ENCODE measurements at regions not wholly inside any gene's neighbourhood (a gene's known extent, or its start where the extent isn't known, plus 50 kb on each side); places are given as distances from the start of the nearest gene placed in this dataset.
"Not testable (repeated sequence)": the region's sequence is repeated elsewhere in the genome, so short reads cannot be mapped to it uniquely, and the experiment has no call there.

GRCh38 chr22:22296047-22296446 is 51.5 kb downstream of the VPREB1 start:
- DNase-seq (ENCODE audit: low spot score) = not testable (repeated sequence)

DNA sequence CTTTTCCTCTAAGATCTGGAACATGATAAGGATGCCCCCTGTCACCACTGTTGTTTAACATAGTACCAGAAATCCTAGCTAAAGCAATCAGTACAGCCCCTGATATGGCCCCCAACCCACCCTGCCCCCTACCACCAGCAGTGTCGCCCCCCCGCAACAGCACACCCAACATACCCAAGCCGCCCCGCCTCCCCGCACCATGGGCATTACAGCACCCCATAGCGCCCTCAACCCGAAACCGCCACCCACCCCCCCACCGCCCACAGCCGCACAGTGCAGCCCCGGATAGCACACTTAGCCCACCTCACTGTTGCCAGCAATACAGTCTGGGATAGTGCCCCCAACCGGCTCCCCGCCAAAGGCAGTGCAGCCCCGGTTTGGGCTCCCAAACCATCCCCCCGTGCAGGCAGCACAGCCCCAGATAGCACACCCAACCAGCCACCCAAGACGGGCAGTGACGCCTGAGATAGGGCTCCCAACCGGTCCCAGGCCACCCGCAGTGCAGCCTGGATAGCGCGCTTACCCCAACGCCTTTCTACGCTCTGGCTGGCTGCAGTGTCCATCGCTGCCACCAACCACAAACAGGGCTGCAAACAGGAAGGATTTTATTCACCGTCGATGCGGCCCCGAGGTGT is 52.7 kb downstream of the VPREB1 start:
- not testable (repeated sequence) for DNase-seq (ENCODE audit: low spot score)

GRCh38 chr22:22297794-22298653 is 53.4 kb downstream of the VPREB1 start:
- not testable (repeated sequence) for DNase-seq (ENCODE audit: low spot score)

- not testable (repeated sequence) for DNase-seq (ENCODE audit: low spot score)
Measured at GRCh38 chr22:22298654-22299009, 54.0 kb downstream of the VPREB1 start.

DNA sequence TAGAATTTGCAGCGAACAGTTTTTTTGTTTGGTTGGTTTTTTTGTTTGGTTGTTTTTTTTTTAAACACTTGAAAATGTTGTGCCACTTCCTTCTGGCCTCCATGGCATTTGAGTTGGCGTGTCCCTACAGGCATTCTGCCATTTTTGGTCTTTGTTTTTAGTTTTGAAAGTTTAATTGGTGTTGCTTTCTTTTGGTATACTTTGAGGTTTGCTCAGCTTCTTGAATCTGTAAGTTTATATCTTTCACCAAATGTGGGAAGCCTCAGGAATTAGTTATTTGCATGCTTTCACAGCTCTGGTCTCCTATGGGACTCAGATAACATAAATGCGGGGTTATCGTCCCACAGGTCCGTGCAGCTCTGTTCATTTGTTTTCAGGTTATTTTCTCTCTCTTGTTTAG is 55.9 kb downstream of the VPREB1 start:
- DNase-seq (ENCODE audit: low spot score) = not testable (repeated sequence)

- not testable (repeated sequence) for DNase-seq (ENCODE audit: low spot score)
Measured at GRCh38 chr22:22300946-22301345, 56.4 kb downstream of the VPREB1 start.

DNA sequence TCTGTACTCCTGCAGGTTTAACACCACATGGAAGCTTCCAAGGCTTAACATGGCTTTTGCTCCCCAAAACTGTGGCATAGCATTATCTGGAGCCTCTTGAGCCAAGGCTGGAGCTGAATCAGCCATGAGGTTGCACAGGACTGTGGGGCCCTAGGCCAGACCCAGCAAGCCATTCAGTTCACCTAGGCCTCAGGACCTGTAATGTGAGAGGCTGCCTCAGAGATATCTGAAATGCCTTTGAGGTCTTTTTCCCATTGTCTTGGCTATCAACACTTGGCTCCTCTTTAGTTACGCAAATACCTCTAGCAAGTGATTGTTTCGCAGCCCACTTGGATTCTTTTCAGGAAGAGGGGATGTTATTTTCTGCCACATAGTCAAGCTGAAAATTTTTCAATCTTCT is 72.0 kb downstream of the VPREB1 start:
- no peak for DNase-seq (ENCODE audit: low spot score)

DNA sequence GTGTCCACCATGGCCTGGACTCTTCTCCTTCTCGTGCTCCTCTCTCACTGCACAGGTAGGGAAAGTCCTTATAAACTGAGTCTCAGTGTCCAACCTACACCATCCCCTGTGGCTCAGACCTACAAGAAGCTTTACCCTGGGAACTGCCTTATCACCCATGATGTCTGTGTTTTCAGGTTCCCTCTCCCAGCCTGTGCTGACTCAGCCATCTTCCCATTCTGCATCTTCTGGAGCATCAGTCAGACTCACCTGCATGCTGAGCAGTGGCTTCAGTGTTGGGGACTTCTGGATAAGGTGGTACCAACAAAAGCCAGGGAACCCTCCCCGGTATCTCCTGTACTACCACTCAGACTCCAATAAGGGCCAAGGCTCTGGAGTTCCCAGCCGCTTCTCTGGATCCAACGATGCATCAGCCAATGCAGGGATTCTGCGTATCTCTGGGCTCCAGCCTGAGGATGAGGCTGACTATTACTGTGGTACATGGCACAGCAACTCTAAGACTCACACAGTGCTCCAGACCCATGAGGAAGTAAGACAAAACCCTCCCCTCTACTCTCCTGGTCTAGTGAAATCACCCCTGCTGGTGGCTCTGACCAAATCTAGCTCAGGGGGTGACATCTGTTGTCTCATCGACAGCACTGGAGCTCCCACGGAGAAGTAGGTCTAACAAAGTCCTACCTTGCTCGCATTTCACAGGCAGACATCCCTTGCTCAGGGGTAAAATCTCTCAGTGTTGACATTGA is 74.3 kb downstream of the VPREB1 start:
- no peak for DNase-seq (ENCODE audit: low spot score)

DNA sequence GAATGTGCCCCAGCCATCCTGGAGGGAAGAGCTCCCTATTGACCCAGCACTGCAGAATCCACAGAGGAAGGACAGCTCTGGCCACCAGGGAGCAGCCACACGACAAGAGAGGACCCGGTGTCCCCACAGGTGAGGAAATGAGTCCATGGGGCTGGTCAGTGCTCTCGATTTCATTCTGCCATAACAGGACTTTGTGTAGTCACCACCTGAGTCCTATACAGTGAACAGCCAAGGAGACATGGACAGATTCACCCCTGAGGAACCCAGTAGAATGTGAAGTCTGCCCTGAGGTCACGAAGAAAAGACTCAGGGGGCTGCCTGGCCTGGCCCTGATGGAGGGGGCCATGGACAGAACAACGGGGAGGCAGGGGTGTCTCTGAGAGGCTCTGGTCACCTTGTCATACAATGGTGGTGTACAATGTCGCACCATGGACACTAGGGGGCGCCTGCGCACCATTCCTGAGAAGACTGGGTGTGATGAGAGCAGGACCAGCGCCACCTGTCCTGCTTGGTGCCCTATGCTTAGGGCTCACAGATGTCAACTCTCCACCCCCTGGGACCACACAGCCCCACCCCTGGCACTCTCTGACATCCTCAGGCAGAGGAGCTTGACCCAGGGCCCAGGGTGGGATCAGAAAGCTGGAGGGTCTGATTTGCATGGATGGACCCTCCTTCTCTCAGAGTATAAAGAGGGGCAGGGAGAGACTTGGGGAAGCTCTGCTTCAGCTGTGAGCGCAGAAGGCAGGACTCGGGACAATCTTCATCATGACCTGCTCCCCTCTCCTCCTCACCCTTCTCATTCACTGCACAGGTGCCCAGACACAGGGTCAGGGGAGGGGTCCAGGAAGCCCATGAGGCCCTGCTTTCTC is 77.4 kb downstream of the VPREB1 start:
- DNase-seq (ENCODE audit: low spot score) = peak; percentile 57

DNA sequence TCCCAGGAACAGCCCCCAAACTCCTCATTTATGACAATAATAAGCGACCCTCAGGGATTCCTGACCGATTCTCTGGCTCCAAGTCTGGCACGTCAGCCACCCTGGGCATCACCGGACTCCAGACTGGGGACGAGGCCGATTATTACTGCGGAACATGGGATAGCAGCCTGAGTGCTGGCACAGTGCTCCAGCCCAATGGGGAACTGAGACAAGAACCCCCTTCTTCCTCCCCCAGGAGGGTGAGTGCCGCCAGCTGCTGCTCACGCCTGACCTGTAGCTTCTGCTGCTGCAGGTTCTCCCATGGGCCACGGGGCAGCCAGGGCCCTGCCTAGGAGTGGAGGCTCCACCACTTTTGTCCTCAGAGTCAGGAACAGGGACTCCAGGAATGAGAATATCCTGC is 78.2 kb downstream of the VPREB1 start:
- no peak for DNase-seq (ENCODE audit: low spot score)

GRCh38 chr22:22327723-22328122 is 83.1 kb downstream of the VPREB1 start:
- DNase-seq (ENCODE audit: low spot score) = no peak

- DNase-seq (ENCODE audit: low spot score) = no peak
Measured at GRCh38 chr22:22329792-22330191, 85.2 kb downstream of the VPREB1 start.

- not testable (repeated sequence) for DNase-seq (ENCODE audit: low spot score)
Measured at GRCh38 chr22:22335640-22336039, 91.1 kb downstream of the VPREB1 start.

GRCh38 chr22:22336333-22336732 is 91.7 kb downstream of the VPREB1 start:
- DNase-seq (ENCODE audit: low spot score) = not testable (repeated sequence)

DNA sequence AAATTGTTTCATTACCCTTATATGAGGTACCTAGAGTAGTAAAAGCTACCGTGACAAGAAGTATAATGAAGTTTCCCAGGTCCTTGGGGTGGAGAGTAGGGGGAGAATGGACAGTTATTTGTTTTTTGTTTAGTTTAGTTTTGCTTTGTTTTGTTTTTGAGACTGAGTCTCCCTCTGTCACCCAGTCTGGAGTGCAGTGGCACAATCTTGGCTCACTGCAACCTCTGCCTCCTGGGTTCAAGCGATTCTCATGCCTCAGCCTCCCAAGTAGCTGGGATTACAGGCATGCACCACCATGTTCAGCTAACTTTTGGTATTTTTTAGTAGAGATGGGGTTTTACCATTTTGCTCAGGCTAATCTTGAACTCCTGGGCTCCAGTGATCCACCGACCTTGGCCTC is 94.2 kb downstream of the VPREB1 start:
- DNase-seq (ENCODE audit: low spot score) = not testable (repeated sequence)

- no peak for DNase-seq (ENCODE audit: low spot score)
Measured at GRCh38 chr22:22341736-22342135, 97.2 kb downstream of the VPREB1 start.

DNA sequence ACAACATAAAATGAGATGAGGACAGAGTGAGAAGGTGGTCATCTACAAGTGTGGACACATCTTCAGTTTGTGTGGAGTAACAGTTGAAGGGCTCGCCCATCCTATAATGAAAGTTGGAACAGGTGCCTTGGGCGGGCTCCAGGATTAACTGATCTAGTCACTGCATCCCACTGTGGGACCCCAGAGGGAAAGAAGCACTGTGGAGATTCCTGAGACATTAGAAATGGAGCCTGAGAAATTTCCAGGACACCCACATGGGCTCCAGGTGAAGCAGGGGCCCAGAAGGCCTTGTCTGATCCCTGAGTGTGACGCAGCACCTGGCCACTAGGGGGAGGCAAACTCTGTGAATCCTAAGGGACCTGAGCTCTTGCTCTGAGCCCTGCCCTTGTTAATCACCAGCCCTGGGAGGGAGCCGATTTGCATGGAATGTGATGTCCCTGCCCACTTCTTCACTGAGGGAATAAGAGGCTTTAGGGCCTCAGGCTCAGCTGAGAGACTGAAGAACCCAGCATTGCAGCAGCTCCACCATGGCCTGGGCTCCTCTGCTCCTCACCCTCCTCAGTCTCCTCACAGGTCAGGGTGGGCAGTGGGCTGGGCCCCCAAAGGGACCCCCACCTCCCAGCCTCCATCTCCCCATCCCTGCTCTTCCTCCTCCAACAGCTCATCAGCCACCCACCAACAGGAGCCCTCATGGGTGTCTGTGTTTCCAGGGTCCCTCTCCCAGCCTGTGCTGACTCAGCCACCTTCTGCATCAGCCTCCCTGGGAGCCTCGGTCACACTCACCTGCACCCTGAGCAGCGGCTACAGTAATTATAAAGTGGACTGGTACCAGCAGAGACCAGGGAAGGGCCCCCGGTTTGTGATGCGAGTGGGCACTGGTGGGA is 98.4 kb downstream of the VPREB1 start:
- DNase-seq (ENCODE audit: low spot score) = no peak

GRCh38 chr22:22343581-22344296 is 99.2 kb downstream of the VPREB1 start:
- DNase-seq (ENCODE audit: low spot score) = no peak

- no peak for DNase-seq (ENCODE audit: low spot score)
Measured at GRCh38 chr22:22344430-22344829, 99.8 kb downstream of the VPREB1 start.

GRCh38 chr22:22345781-22346180 is 101.2 kb downstream of the VPREB1 start:
- no peak for DNase-seq (ENCODE audit: low spot score)
